Left ventricle myocardium inferior (tissue), 1 donor: ENCODE measurements at regions not wholly inside any gene's neighbourhood (a gene's known extent, or its start where the extent isn't known, plus 50 kb on each side); places are given as distances from the start of the nearest gene placed in this dataset.

Source experiments
- DNase-seq: peaks from one replicate; pipeline ENCODE4 v3.0.0-alpha.2; 2020
- H3K27ac ChIP-seq: fragments of 200-600 bp; replicated peaks from 2 replicates; pipeline ENCODE4 v1.8.0; 2021
- H3K27me3 ChIP-seq: fragments of 200-600 bp; 2 replicates; pipeline ENCODE4 v1.8.0; 2021; ENCODE audit warnings: low read depth
- H3K36me3 ChIP-seq: fragments of 200-600 bp; 2 replicates; pipeline ENCODE4 v1.8.0; 2021
- H3K4me1 ChIP-seq: fragments of 200-600 bp; 2 replicates; pipeline ENCODE4 v1.8.0; 2021
- H3K4me3 ChIP-seq: fragments of 200-600 bp; 2 replicates; pipeline ENCODE4 v1.8.0; 2021; ENCODE audit warnings: mild to moderate bottlenecking, moderate library complexity
- H3K9me3 ChIP-seq: fragments of 200-600 bp; replicated peaks from 2 replicates; pipeline ENCODE4 v1.8.0; 2021
- intact Hi-C: fragments of 100-400 bp; cut with micrococcal nuclease; formaldehyde crosslinking; loops from one replicate; pipeline ENCODE4 v1.11.0; 2022
- TF ChIP-seq, protein P1 (sequence below): fragments of 200-600 bp; IDR thresholded peaks from 2 replicates; pipeline ENCODE4 v1.8.0; 2021; ENCODE audit warnings: antibody characterized with exemption, mild to moderate bottlenecking, borderline replicate concordance
- donor health status: DM: no; HTN: yes; CAD: no; lungs with severe emphysema.

DNA sequence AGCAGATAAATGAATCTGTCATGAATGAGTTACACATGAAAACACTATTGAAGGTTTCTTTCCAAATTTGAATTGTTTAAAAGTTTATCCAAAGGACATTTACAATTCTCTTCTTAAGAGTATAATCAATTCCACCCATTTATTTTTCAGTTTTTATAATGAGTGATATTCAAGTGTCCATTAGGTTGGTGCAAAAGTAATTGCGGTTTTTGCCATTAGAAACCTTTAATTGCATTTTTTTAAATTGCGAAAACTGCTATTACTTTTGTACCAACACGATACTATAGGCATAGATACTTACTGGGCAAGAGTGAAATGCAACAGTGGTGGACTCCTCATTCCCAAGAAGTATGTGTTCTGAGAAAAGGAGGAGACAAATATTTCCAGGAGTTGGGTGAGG lies 422.7 kb upstream of the MON1B start:
- no peak for DNase-seq
- intact Hi-C loops = no loop called here
- Histone ChIP-seq H3K27me3 (no peaks in the 10 kb centered on the region), H3K4me1 (no peaks in the 10 kb centered on the region), H3K27ac (no peak overlapping the region), H3K4me3 (no peak overlapping the region), H3K9me3 (peaks cover 22% of the 10 kb centered on the region), H3K36me3 (no peaks in the 10 kb centered on the region)
- TF ChIP-seq, protein P1, sequence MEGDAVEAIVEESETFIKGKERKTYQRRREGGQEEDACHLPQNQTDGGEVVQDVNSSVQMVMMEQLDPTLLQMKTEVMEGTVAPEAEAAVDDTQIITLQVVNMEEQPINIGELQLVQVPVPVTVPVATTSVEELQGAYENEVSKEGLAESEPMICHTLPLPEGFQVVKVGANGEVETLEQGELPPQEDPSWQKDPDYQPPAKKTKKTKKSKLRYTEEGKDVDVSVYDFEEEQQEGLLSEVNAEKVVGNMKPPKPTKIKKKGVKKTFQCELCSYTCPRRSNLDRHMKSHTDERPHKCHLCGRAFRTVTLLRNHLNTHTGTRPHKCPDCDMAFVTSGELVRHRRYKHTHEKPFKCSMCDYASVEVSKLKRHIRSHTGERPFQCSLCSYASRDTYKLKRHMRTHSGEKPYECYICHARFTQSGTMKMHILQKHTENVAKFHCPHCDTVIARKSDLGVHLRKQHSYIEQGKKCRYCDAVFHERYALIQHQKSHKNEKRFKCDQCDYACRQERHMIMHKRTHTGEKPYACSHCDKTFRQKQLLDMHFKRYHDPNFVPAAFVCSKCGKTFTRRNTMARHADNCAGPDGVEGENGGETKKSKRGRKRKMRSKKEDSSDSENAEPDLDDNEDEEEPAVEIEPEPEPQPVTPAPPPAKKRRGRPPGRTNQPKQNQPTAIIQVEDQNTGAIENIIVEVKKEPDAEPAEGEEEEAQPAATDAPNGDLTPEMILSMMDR = no peak

DNA sequence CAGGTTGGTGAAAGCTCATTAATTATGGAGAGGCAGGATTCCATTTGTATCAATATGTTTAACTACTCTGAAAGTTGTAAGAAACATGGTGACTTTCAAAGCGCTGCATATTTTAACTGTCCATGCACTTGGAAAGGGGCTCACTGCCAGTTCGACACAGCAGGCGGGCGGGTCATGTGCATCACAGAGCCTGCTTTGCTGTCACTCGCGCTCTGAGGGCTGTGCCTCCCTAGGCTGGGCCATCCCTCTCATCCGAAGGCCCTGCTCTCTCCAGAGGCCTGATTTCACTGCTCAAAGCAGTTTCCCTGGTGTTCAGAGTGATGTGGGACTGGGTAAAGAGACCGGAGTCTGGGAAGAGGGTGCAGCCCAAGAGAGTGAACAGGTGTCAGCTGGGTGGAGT lies 422.0 kb upstream of the MON1B start:
- intact Hi-C loops = no loop called here
- no peak overlapping the region for H3K27ac ChIP-seq
- H3K9me3 ChIP-seq = peaks cover 16% of the 10 kb centered on the region
- no peaks in the 10 kb centered on the region for H3K36me3 ChIP-seq
- no peak overlapping the region for H3K4me3 ChIP-seq
- no peak for DNase-seq
- H3K4me1 ChIP-seq = no peaks in the 10 kb centered on the region
- no peaks in the 10 kb centered on the region for H3K27me3 ChIP-seq
- TF ChIP-seq, protein P1 = no peak

GRCh38 chr16:76771216-76771615 lies 419.8 kb upstream of the MON1B start:
- H3K27me3 ChIP-seq = no peaks in the 10 kb centered on the region
- DNase-seq = no peak
- H3K36me3 ChIP-seq = no peaks in the 10 kb centered on the region
- TF ChIP-seq, protein P1 = no peak
- no peak overlapping the region for H3K27ac ChIP-seq
- peaks cover 1% of the 10 kb centered on the region for H3K9me3 ChIP-seq
- H3K4me1 ChIP-seq = no peaks in the 10 kb centered on the region
- intact Hi-C loops = no loop called here
- no peak overlapping the region for H3K4me3 ChIP-seq

DNA sequence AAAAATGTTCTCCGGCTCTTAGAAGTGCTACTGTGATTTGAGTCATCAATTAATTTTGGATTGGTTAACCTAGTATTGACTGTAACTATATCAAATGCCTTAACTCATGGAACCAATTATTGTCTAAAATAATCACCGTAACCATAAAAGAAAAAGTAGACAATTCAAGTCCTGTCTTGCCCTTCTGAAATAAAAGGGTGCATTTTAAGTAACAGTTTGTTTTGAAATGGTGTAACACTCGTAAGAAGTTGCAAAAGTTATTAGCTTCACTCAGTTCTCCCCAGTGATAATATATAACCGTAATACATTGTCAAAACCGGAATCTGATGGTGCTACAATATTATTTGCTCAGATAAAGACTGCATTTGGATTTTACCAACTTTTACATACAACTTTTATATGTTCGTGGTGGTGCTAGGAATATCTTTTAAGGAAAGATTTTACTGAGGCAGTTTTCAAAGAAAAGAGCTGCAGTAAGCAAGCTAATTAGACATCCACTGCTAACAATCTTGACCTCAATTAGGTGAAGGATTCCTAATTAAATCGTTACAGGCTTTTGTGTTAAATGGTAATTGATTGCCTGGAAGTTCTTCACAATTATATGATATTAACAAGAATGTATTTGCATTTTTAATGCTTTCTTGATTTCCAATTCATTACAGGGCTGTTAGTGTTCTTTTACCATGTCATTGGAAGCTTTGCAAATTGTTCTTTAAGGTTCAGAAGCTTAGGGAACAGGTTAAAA lies 413.1 kb upstream of the MON1B start:
- Histone ChIP-seq H3K4me1 (no peaks in the 10 kb centered on the region), H3K4me3 (no peak overlapping the region), H3K27ac (no peak overlapping the region), H3K27me3 (no peaks in the 10 kb centered on the region), H3K36me3 (no peaks in the 10 kb centered on the region), H3K9me3 (peaks cover 15% of the 10 kb centered on the region)
- no peak for DNase-seq
- intact Hi-C loops = no loop called here
- TF ChIP-seq, protein P1 = no peak

DNA sequence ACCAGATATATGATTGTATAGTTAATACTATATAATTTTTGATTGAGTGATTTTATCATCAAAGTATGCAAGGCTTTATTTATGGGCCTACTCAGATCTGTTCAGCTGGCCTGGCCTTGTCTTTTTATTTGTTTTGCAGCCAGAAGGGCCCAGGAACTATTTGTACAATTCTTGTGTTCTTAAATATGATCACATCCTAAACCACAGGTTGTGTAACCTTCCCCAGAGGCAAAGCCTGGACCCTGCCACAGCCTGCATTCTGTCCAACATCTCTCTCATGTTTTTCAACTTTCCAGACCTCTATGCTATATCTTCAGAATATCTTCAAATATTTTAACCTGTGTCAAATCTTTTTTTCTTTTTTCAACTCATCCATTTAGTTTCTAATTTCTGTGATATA lies 410.4 kb upstream of the MON1B start:
- Histone ChIP-seq H3K4me1 (no peaks in the 10 kb centered on the region), H3K36me3 (no peaks in the 10 kb centered on the region), H3K27ac (no peak overlapping the region), H3K27me3 (no peaks in the 10 kb centered on the region), H3K4me3 (no peak overlapping the region), H3K9me3 (peaks cover 15% of the 10 kb centered on the region)
- intact Hi-C loops = no loop called here
- TF ChIP-seq, protein P1 = no peak
- DNase-seq = no peak
